ENCODE measurements at regions not wholly inside any gene's neighbourhood (a gene's known extent, or its start where the extent isn't known, plus 50 kb on each side); places are given as distances from the start of the nearest gene placed in this dataset.

DNA sequence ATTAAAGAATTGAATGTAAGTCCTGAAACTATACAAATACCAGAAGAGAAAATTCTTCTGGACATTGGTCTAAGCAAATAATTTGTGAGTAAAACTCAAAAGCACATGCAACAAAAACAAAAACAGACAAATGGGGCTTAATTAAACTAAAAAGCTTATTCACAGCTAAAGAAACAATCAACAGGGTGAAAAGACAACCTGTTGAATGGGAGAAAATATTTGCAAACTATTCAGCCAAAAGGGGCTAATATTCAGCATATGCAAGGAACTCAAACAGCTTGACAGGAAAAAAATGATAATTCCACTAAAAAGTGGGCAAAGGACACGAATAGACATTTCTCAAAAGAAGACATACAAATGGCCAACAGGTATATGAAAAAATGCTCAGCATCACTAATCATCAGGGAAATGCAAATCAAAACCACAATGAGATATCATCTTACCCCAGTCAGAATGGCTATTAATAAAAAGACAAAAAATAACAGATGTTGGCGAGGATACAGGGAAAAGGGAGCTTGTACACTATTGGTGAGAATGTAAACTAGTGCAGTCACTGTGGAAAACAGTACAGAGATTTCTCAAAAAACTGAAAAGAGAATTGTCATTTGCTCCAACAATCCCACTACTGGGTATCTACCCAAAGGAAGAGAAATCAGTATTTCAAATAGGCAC, 177.5 kb upstream of the RTL1 start:
- no peak for DNase-seq (ENCODE audit: low read depth, low spot score)
- no peaks in the 10 kb centered on the region for H3K9me3 ChIP-seq (ENCODE audit: control insufficient read depth, insufficient read depth, low read depth, low read length)
- BruUV-seq (replicated peaks), result no TSS peak
- ChIA-PET POLR2A (no interaction called here), CTCF (no interaction called here)
- ATAC-seq, result no peak
- no peak for TF ChIP-seq SIN3A (IDR thresholded peaks at IDR 0.05; ENCODE audit: borderline replicate concordance, insufficient read depth, low read depth, low read length)
- TF ChIP-seq, protein P1, sequence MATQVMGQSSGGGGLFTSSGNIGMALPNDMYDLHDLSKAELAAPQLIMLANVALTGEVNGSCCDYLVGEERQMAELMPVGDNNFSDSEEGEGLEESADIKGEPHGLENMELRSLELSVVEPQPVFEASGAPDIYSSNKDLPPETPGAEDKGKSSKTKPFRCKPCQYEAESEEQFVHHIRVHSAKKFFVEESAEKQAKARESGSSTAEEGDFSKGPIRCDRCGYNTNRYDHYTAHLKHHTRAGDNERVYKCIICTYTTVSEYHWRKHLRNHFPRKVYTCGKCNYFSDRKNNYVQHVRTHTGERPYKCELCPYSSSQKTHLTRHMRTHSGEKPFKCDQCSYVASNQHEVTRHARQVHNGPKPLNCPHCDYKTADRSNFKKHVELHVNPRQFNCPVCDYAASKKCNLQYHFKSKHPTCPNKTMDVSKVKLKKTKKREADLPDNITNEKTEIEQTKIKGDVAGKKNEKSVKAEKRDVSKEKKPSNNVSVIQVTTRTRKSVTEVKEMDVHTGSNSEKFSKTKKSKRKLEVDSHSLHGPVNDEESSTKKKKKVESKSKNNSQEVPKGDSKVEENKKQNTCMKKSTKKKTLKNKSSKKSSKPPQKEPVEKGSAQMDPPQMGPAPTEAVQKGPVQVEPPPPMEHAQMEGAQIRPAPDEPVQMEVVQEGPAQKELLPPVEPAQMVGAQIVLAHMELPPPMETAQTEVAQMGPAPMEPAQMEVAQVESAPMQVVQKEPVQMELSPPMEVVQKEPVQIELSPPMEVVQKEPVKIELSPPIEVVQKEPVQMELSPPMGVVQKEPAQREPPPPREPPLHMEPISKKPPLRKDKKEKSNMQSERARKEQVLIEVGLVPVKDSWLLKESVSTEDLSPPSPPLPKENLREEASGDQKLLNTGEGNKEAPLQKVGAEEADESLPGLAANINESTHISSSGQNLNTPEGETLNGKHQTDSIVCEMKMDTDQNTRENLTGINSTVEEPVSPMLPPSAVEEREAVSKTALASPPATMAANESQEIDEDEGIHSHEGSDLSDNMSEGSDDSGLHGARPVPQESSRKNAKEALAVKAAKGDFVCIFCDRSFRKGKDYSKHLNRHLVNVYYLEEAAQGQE (IDR thresholded peaks at IDR 0.05; ENCODE audit: insufficient read depth in 1 of 2, low read depth in 2 of 2, low read length in 1 of 2), result no peak
- TF ChIP-seq, protein P2, sequence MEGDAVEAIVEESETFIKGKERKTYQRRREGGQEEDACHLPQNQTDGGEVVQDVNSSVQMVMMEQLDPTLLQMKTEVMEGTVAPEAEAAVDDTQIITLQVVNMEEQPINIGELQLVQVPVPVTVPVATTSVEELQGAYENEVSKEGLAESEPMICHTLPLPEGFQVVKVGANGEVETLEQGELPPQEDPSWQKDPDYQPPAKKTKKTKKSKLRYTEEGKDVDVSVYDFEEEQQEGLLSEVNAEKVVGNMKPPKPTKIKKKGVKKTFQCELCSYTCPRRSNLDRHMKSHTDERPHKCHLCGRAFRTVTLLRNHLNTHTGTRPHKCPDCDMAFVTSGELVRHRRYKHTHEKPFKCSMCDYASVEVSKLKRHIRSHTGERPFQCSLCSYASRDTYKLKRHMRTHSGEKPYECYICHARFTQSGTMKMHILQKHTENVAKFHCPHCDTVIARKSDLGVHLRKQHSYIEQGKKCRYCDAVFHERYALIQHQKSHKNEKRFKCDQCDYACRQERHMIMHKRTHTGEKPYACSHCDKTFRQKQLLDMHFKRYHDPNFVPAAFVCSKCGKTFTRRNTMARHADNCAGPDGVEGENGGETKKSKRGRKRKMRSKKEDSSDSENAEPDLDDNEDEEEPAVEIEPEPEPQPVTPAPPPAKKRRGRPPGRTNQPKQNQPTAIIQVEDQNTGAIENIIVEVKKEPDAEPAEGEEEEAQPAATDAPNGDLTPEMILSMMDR (IDR thresholded peaks at IDR 0.05), result no peak
- no peak for TF ChIP-seq POLR2AphosphoS5 (IDR thresholded peaks at IDR 0.05; ENCODE audit: low read depth, low read length)
- TF ChIP-seq TCF7L2 (IDR thresholded peaks at IDR 0.05; ENCODE audit: low read depth, low read length), result no peak
- H3K27ac ChIP-seq (ENCODE audit: low read length), result no peak overlapping the region
- intact Hi-C loops (cut with micrococcal nuclease; ENCODE audit: unreplicated experiment) (no loop called here), in situ Hi-C loops (cut with HindIII; ENCODE audit: low pct_unique_long_range_greater_than_20kb, low sequenced_read_pairs) (no loop called here)
- no peaks in the 10 kb centered on the region for H3K36me3 ChIP-seq (ENCODE audit: control insufficient read depth, insufficient read depth, low read length)
- H3K4me1 ChIP-seq (ENCODE audit: control insufficient read depth, insufficient read depth, low read length), result no peaks in the 10 kb centered on the region
- no peaks in the 10 kb centered on the region for H3K27me3 ChIP-seq (ENCODE audit: control insufficient read depth, insufficient read depth, low read length)
- no peak overlapping the region for H3K4me3 ChIP-seq (ENCODE audit: low read depth in 2 of 2, low read length in 2 of 2)

DNA sequence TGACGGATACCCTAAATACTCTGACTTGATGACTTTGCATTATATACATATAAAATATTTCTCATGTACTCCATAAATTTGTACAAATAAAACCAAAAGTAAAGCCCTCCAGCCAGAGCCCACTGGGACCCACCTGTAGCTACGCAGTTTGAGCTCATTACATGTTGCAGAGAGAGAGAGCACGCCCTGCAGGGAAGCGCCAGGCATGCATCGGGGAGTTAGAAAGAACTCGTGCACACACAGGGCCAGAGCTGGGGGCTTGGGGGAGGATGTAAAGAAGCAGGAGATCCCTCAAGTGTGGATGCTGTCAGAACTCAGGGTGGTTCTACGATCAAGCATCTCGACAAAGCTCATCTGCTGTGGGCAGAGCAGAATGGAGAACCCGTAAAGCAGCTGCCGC, 178.5 kb upstream of the RTL1 start:
- H3K4me3 ChIP-seq (ENCODE audit: low read depth in 2 of 2, low read length in 2 of 2), result no peak overlapping the region
- TF ChIP-seq, protein P2 (IDR thresholded peaks at IDR 0.05), result no peak
- TF ChIP-seq POLR2AphosphoS5 (IDR thresholded peaks at IDR 0.05; ENCODE audit: low read depth, low read length) (no peak), TCF7L2 (IDR thresholded peaks at IDR 0.05; ENCODE audit: low read depth, low read length) (no peak), SIN3A (IDR thresholded peaks at IDR 0.05; ENCODE audit: borderline replicate concordance, insufficient read depth, low read depth, low read length) (no peak)
- TF ChIP-seq, protein P1 (IDR thresholded peaks at IDR 0.05; ENCODE audit: insufficient read depth in 1 of 2, low read depth in 2 of 2, low read length in 1 of 2), result no peak
- H3K27me3 ChIP-seq (ENCODE audit: control insufficient read depth, insufficient read depth, low read length), result no peaks in the 10 kb centered on the region
- BruUV-seq (replicated peaks), result no TSS peak
- no peaks in the 10 kb centered on the region for H3K36me3 ChIP-seq (ENCODE audit: control insufficient read depth, insufficient read depth, low read length)
- no peak for DNase-seq (ENCODE audit: low read depth, low spot score)
- ATAC-seq, result no peak
- POLR2A ChIA-PET, result no interaction called here
- intact Hi-C loops (cut with micrococcal nuclease; ENCODE audit: unreplicated experiment), result no loop called here
- H3K4me1 ChIP-seq (ENCODE audit: control insufficient read depth, insufficient read depth, low read length), result no peaks in the 10 kb centered on the region
- in situ Hi-C loops (cut with HindIII; ENCODE audit: low pct_unique_long_range_greater_than_20kb, low sequenced_read_pairs), result no loop called here
- H3K27ac ChIP-seq (ENCODE audit: low read length), result no peak overlapping the region
- CTCF ChIA-PET, result no interaction called here
- H3K9me3 ChIP-seq (ENCODE audit: control insufficient read depth, insufficient read depth, low read depth, low read length), result no peaks in the 10 kb centered on the region

Data from Panc1 (cell line).